Spinal cord (tissue), 9 donors: ENCODE measurements at regions not wholly inside any gene's neighbourhood (a gene's known extent, or its start where the extent isn't known, plus 50 kb on each side); places are given as distances from the start of the nearest gene placed in this dataset.

Experiments
- DNase-seq, 6 donors: peaks; one replicate each; pipeline versions ENCODE4 v3.0.0 to v3.0.0-alpha.2; 2013 to 2015; ENCODE audit warnings: low spot score in 6 of 6, low read depth in 4 of 6
- H3K27ac ChIP-seq: one replicate; pipeline ENCODE4 v1.5.1; 2013; ENCODE audit warnings: low read depth, low read length, control low read depth
- H3K27me3 ChIP-seq: one replicate; pipeline ENCODE4 v1.6.1; 2013; ENCODE audit warnings: low read length; ENCODE audit not compliant: control insufficient read depth, insufficient read depth
- H3K36me3 ChIP-seq: one replicate; pipeline ENCODE4 v1.6.1; 2013; ENCODE audit warnings: low read length; ENCODE audit not compliant: control insufficient read depth, insufficient read depth
- H3K4me1 ChIP-seq: one replicate; pipeline ENCODE4 v1.6.1; 2013; ENCODE audit warnings: low read length; ENCODE audit not compliant: control insufficient read depth, insufficient read depth
- H3K4me3 ChIP-seq: one replicate; pipeline ENCODE4 v1.5.1; 2013; ENCODE audit warnings: low read depth, low read length, control low read depth
- H3K9me3 ChIP-seq: one replicate; pipeline ENCODE4 v1.6.1; 2013; ENCODE audit warnings: low read length; ENCODE audit not compliant: control insufficient read depth, insufficient read depth
- WGBS: methylation state at CpG from one replicate; pipeline ENCODE4 v1.1.5; 2013; ENCODE audit warnings: missing lambda C conversion rate; ENCODE audit not compliant: insufficient coverage; 5-methylcytosine and 5-hydroxymethylcytosine counted together
- donor health status: healthy.

- H3K27me3 ChIP-seq: no peaks in the 10 kb centered on the region
- DNase-seq: no peak
- no peak overlapping the region for H3K27ac ChIP-seq
- no peak overlapping the region for H3K4me3 ChIP-seq
- WGBS: 92% methylated on average over 25 of the region's 25 CpGs
- H3K4me1 ChIP-seq: no peaks in the 10 kb centered on the region
- H3K36me3 ChIP-seq: no peaks in the 10 kb centered on the region
- no peaks in the 10 kb centered on the region for H3K9me3 ChIP-seq
These were observed 299.3 kb upstream of the RTL1 start for GRCh38 chr14:101202627-101203404.

GRCh38 chr14:101206556-101206955, 303.0 kb upstream of the RTL1 start:
- Histone ChIP-seq H3K4me1 (no peaks in the 10 kb centered on the region), H3K27ac (no peak overlapping the region), H3K9me3 (peaks cover 8% of the 10 kb centered on the region), H3K4me3 (no peak overlapping the region), H3K36me3 (no peaks in the 10 kb centered on the region), H3K27me3 (no peaks in the 10 kb centered on the region)
- no peak for DNase-seq
- WGBS: no CpG with 5 or more reads among the region's 3 CpGs

GRCh38 chr14:101207041-101207440, 303.5 kb upstream of the RTL1 start:
- no CpG with 5 or more reads among the region's 2 CpGs for WGBS
- DNase-seq: no peak
- Histone ChIP-seq H3K36me3 (no peaks in the 10 kb centered on the region), H3K4me1 (no peaks in the 10 kb centered on the region), H3K4me3 (no peak overlapping the region), H3K27ac (no peak overlapping the region), H3K27me3 (no peaks in the 10 kb centered on the region), H3K9me3 (peaks cover 8% of the 10 kb centered on the region)

- Histone ChIP-seq H3K27me3 (no peaks in the 10 kb centered on the region), H3K4me3 (no peak overlapping the region), H3K4me1 (no peaks in the 10 kb centered on the region), H3K27ac (no peak overlapping the region), H3K9me3 (peaks cover 8% of the 10 kb centered on the region), H3K36me3 (no peaks in the 10 kb centered on the region)
- no CpG with 5 or more reads among the region's 1 CpG for WGBS
- DNase-seq: no peak
These were observed 304.4 kb upstream of the RTL1 start for GRCh38 chr14:101207897-101208296.

- WGBS: 80% methylated on average over 1 of the region's 2 CpGs
- no peaks in the 10 kb centered on the region for H3K27me3 ChIP-seq
- H3K9me3 ChIP-seq: peaks cover 8% of the 10 kb centered on the region
- H3K27ac ChIP-seq: no peak overlapping the region
- no peaks in the 10 kb centered on the region for H3K4me1 ChIP-seq
- no peak for DNase-seq
- H3K36me3 ChIP-seq: no peaks in the 10 kb centered on the region
- H3K4me3 ChIP-seq: no peak overlapping the region
These were observed 306.1 kb upstream of the RTL1 start for GRCh38 chr14:101209594-101209993.

GRCh38 chr14:101215266-101215665, 311.7 kb upstream of the RTL1 start:
- no peak overlapping the region for H3K27ac ChIP-seq
- no peaks in the 10 kb centered on the region for H3K9me3 ChIP-seq
- WGBS: 91% methylated on average over 5 of the region's 5 CpGs
- no peaks in the 10 kb centered on the region for H3K27me3 ChIP-seq
- peaks cover 3% of the 10 kb centered on the region for H3K4me1 ChIP-seq
- H3K36me3 ChIP-seq: no peaks in the 10 kb centered on the region
- no peak for DNase-seq
- no peak overlapping the region for H3K4me3 ChIP-seq

- peak in 1 of 6 donors; percentile 40 for DNase-seq
- Histone ChIP-seq H3K36me3 (no peaks in the 10 kb centered on the region), H3K9me3 (no peaks in the 10 kb centered on the region), H3K27ac (no peak overlapping the region), H3K4me3 (no peak overlapping the region), H3K4me1 (peaks cover 3% of the 10 kb centered on the region), H3K27me3 (no peaks in the 10 kb centered on the region)
- 85% methylated on average over 8 of the region's 12 CpGs for WGBS
These were observed 312.4 kb upstream of the RTL1 start for GRCh38 chr14:101215927-101216326.

GRCh38 chr14:101216366-101217079, 313.0 kb upstream of the RTL1 start:
- H3K36me3 ChIP-seq: no peaks in the 10 kb centered on the region
- DNase-seq: no peak
- H3K4me1 ChIP-seq: peaks cover 3% of the 10 kb centered on the region
- H3K27ac ChIP-seq: no peak overlapping the region
- no peak overlapping the region for H3K4me3 ChIP-seq
- no peaks in the 10 kb centered on the region for H3K27me3 ChIP-seq
- H3K9me3 ChIP-seq: no peaks in the 10 kb centered on the region
- 69% methylated on average over 4 of the region's 9 CpGs for WGBS

GRCh38 chr14:101217080-101217463, 313.6 kb upstream of the RTL1 start:
- Histone ChIP-seq H3K9me3 (no peaks in the 10 kb centered on the region), H3K36me3 (no peaks in the 10 kb centered on the region)

More at GRCh38 chr14:101217080-101217463, 313.6 kb upstream of the RTL1 start:
- 76% methylated on average over 5 of the region's 6 CpGs for WGBS
- H3K27me3 ChIP-seq: no peaks in the 10 kb centered on the region
- H3K4me1 ChIP-seq: peaks cover 3% of the 10 kb centered on the region
- H3K4me3 ChIP-seq: no peak overlapping the region
- no peak for DNase-seq
- H3K27ac ChIP-seq: no peak overlapping the region
